HepG2 (cell line): ENCODE measurements at regions not wholly inside any gene's neighbourhood (a gene's known extent, or its start where the extent isn't known, plus 50 kb on each side); places are given as distances from the start of the nearest gene placed in this dataset.

Experiments
- ATAC-seq: fragments of 200-7000 bp; cut with Tn5 transposase; 3 replicates; pipeline ENCODE4 v1.9.1; 2020; ENCODE audit warnings: mild to moderate bottlenecking, moderate library complexity
- BruUV-seq: library from RNA; stranded (reverse); fragments of 400-500 nt; replicated peaks from 2 replicates; lab custom pipeline; 2021; lab: Mats Ljungman, UMichigan
- CTCF ChIA-PET: fragments of 300-600 bp; formaldehyde crosslinking; extraction: SDS; loops from one replicate; lab custom pipeline; 2021; ENCODE audit warnings: low total read pairs, inconsistent platforms, low intra/inter-chr PET ratio; lab: Yijun Ruan, JAX
- POLR2A ChIA-PET: fragments of 350-600 bp; sonication (Branson Sonifier 250); formaldehyde crosslinking; loops from one replicate; lab custom pipeline; 2020; ENCODE audit warnings: antibody characterized with exemption, inconsistent platforms; lab: Yijun Ruan, JAX
- DNase-seq: peaks from one replicate; pipeline ENCODE4 v3.0.0-alpha.2; 2015; ENCODE audit warnings: low spot score
- FAIRE-seq: peaks from 3 replicates; lab custom pipeline; 2011; peaks lifted over from hg19 to GRCh38; lab: Jason Lieb, UNC
- H2AFZ ChIP-seq: one replicate; pipeline ENCODE4 v1.6.1; 2011; ENCODE audit warnings: low read length, inconsistent platforms
- H3K27ac ChIP-seq: fragments of 300-600 bp; 3 replicates; pipeline ENCODE4 v1.8.0; 2011; ENCODE audit warnings: mixed run types, mild to moderate bottlenecking, mixed read lengths, low read length, inconsistent platforms; ENCODE audit not compliant: insufficient read depth; ENCODE audit errors: extremely low read length
- H3K27me3 ChIP-seq, 2 experiments: fragments of 200-600 bp in 1 of 2; 2 replicates in 1 of 2; 3 replicates in 1 of 2; pipeline versions ENCODE4 v1.6.0 to v1.8.0; 2011; ENCODE audit warnings: low read length in 2 of 2, mild to moderate bottlenecking in 2 of 2, moderate library complexity in 2 of 2, inconsistent platforms in 1 of 2; ENCODE audit not compliant: insufficient read depth in 2 of 2, control insufficient read depth in 1 of 2
- H3K36me3 ChIP-seq, 2 experiments: fragments of 200-600 bp in 1 of 2; replicated peaks in 1 of 2; 2 replicates in 1 of 2; 3 replicates in 1 of 2; pipeline versions ENCODE4 v1.5.1 to v1.8.0; 2011; ENCODE audit warnings: low read length in 2 of 2, inconsistent platforms in 1 of 2; ENCODE audit not compliant: insufficient read depth in 2 of 2, control insufficient read depth in 1 of 2
- H3K4me1 ChIP-seq: 2 replicates; pipeline ENCODE4 v1.5.1; 2012; ENCODE audit warnings: low read length, inconsistent platforms; ENCODE audit not compliant: insufficient read depth
- H3K4me2 ChIP-seq: 2 replicates; pipeline ENCODE4 v1.6.0; 2011; ENCODE audit warnings: low read depth, low read length, inconsistent platforms
- H3K4me3 ChIP-seq, 3 experiments: fragments of 200-600 bp in 1 of 3; sonication (generic), shearing (Covaris generic) in 1 of 3; replicated peaks in 1 of 3; 2 replicates each; pipeline ENCODE4 v1.5.1; 2011 to 2016; ENCODE audit warnings: low read length in 3 of 3, inconsistent platforms in 2 of 3, low read depth in 2 of 3, mild to moderate bottlenecking in 2 of 3, control low read depth in 1 of 3, mixed read lengths in 1 of 3; ENCODE audit not compliant: insufficient read depth in 1 of 3
- H3K79me2 ChIP-seq: one replicate; pipeline ENCODE4 v1.6.1; 2011; ENCODE audit warnings: low read length, inconsistent platforms; ENCODE audit not compliant: insufficient read depth
- H3K9ac ChIP-seq: 2 replicates; pipeline ENCODE4 v1.6.0; 2011; ENCODE audit warnings: mild to moderate bottlenecking, low read depth, low read length, inconsistent platforms; ENCODE audit not compliant: insufficient read depth
- H3K9me3 ChIP-seq: 2 replicates; pipeline ENCODE4 v1.5.1; 2012; ENCODE audit warnings: mild to moderate bottlenecking, low read length
- H4K20me1 ChIP-seq: 2 replicates; pipeline ENCODE4 v1.6.0; 2011; ENCODE audit warnings: inconsistent platforms, mild to moderate bottlenecking, low read length, moderate library complexity; ENCODE audit not compliant: insufficient read depth
- CEBPG ChIP-seq: IDR thresholded peaks from 2 replicates; pipeline ENCODE4 v1.6.1; 2016
- CENPT ChIP-seq: sonication (generic); formaldehyde crosslinking; IDR thresholded peaks from 2 replicates; pipeline ENCODE4 v1.8.0; 2022; ENCODE audit warnings: low read depth, mild to moderate bottlenecking, moderate library complexity, missing genetic modification reagents
- CHD4 ChIP-seq: fragments of 200-600 bp; sonication (generic); IDR thresholded peaks from 2 replicates; pipeline ENCODE4 v1.7.0; 2017; ENCODE audit warnings: mild to moderate bottlenecking, low read length, borderline replicate concordance
- MTA3 ChIP-seq: sonication (generic); formaldehyde crosslinking; IDR thresholded peaks from 2 replicates; pipeline ENCODE4 v1.4.0; 2020; ENCODE audit warnings: missing genetic modification reagents
- MZF1 ChIP-seq: sonication (generic); formaldehyde crosslinking; IDR thresholded peaks from 2 replicates; pipeline ENCODE4 v1.8.1; 2023; ENCODE audit warnings: mild to moderate bottlenecking, missing genetic modification reagents, borderline replicate concordance
- SP5 ChIP-seq: IDR thresholded peaks from 2 replicates; pipeline ENCODE4 v1.6.1; 2016; ENCODE audit warnings: low read depth, borderline replicate concordance
- ZC3H4 ChIP-seq: sonication (generic); formaldehyde crosslinking; IDR thresholded peaks from 2 replicates; pipeline ENCODE4 v1.4.0; 2020; ENCODE audit warnings: missing genetic modification reagents, borderline replicate concordance
- ZFP1 ChIP-seq: IDR thresholded peaks from 2 replicates; pipeline ENCODE4 v1.6.1; 2016
- ZNF160 ChIP-seq: sonication (generic); formaldehyde crosslinking; IDR thresholded peaks from 2 replicates; pipeline ENCODE4 v1.8.0; 2022; ENCODE audit warnings: mild to moderate bottlenecking, inconsistent platforms, missing genetic modification reagents
- ZNF451 ChIP-seq: sonication (generic); formaldehyde crosslinking; IDR thresholded peaks from 2 replicates; pipeline ENCODE4 v1.5.0; 2020; ENCODE audit warnings: mild to moderate bottlenecking, missing genetic modification reagents
- ZNF512B ChIP-seq: sonication (generic); formaldehyde crosslinking; IDR thresholded peaks from 2 replicates; pipeline ENCODE4 v1.5.1; 2020; ENCODE audit warnings: missing genetic modification reagents, mild to moderate bottlenecking, borderline replicate concordance
- ZNF570 ChIP-seq: sonication (generic); formaldehyde crosslinking; IDR thresholded peaks from 2 replicates; pipeline ENCODE4 v1.4.0; 2020; ENCODE audit warnings: mild to moderate bottlenecking, missing genetic modification reagents, borderline replicate concordance
- ZNF576 ChIP-seq: sonication (generic); formaldehyde crosslinking; IDR thresholded peaks from 2 replicates; pipeline ENCODE4 v1.4.0; 2020; ENCODE audit warnings: mild to moderate bottlenecking, missing genetic modification reagents
- ZNF646 ChIP-seq: sonication (generic); formaldehyde crosslinking; IDR thresholded peaks from 2 replicates; pipeline ENCODE4 v1.9.0; 2021; ENCODE audit warnings: mild to moderate bottlenecking, missing genetic modification reagents
- ZNF784 ChIP-seq: sonication (generic); formaldehyde crosslinking; IDR thresholded peaks from 2 replicates; pipeline ENCODE4 v1.5.1; 2020; ENCODE audit warnings: missing genetic modification reagents, mild to moderate bottlenecking, borderline replicate concordance
- WGBS: methylation state at CpG from one replicate; pipeline ENCODE4 v1.1.6; 2017; ENCODE audit warnings: low lambda C conversion rate; 5-methylcytosine and 5-hydroxymethylcytosine counted together
- in situ Hi-C: cut with HindIII; loops from 2 replicates; pipeline ENCODE4 v1.10.0; 2017; ENCODE audit warnings: low pct_unique_long_range_greater_than_20kb; ENCODE audit not compliant: extremely low pct_ligation_motif_present
- intact Hi-C: fragments of 100-400 bp; cut with micrococcal nuclease; formaldehyde crosslinking; loops from one replicate; pipeline ENCODE4 v1.10.0; 2022; ENCODE audit not compliant: unreplicated experiment

- Histone ChIP-seq H3K9me3 (no peaks in the 10 kb centered on the region), H3K4me2 (no peak overlapping the region), H3K36me3 (no peaks in the 10 kb centered on the region), H3K4me1 (no peaks in the 10 kb centered on the region), H3K9ac (no peak overlapping the region), H3K79me2 (no peaks in the 10 kb centered on the region), H2AFZ (no peak overlapping the region)
- no TSS peak for BruUV-seq
- intact Hi-C loops = no loop called here
- TF ChIP-seq ZNF576 (CRISPR knock-in tag) (no peak), SP5 (CRISPR knock-in tag) (no peak), ZNF570 (CRISPR knock-in tag) (no peak), CEBPG (CRISPR knock-in tag) (no peak), ZNF160 (CRISPR knock-in tag) (no peak), ZNF646 (CRISPR knock-in tag) (no peak), ZC3H4 (no peak), ZFP1 (CRISPR knock-in tag) (no peak), CENPT (no peak), MTA3 (CRISPR knock-in tag) (no peak), CHD4 (no peak), ZNF512B (no peak), MZF1 (CRISPR knock-in tag) (no peak), ZNF784 (CRISPR knock-in tag) (no peak), ZNF451 (CRISPR knock-in tag) (no peak)
- TF ChIP-seq, all 625 proteins: peak for 0
- H3K27ac ChIP-seq = no peak overlapping the region
- POLR2A ChIA-PET = no interaction called here
- no peaks in the 10 kb centered on the region for H3K27me3 ChIP-seq
- no peak overlapping the region for H3K4me3 ChIP-seq
- DNase-seq (no peak), FAIRE-seq (no peak), ATAC-seq (no peak)
- WGBS = 29% methylated on average over 3 of the region's 3 CpGs
- CTCF ChIA-PET = no interaction called here
- in situ Hi-C loops = no loop called here
- H4K20me1 ChIP-seq = no peaks in the 10 kb centered on the region
Observed at GRCh38 chr18:27274901-27275300, 89.8 kb upstream of the CHST9 start.
